ENCODE measurements at regions not wholly inside any gene's neighbourhood (a gene's known extent, or its start where the extent isn't known, plus 50 kb on each side); places are given as distances from the start of the nearest gene placed in this dataset.

DNA sequence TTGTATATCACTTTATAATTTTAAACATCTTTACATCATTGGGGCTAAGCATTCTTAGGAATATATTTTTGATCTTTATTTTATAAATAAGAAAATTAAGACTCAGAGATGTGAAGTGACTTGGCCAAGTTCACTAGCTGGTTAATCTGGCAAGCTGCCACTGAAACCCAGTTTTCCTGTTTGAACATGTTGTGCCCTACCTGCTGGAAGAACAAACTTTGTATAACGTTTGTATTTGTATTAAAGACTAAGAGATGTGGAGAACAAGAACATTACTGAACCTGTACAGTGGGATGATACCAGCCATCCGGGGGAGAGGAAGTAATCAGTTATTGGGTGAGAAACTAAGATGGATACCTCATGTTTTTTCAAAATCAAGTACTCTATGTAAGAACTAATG lies 77.2 kb upstream of the SIPA1L2 start:
- no peak for ATAC-seq
- BruUV-seq (replicated peaks): no TSS peak
- Histone ChIP-seq H3K27me3 (ENCODE audit: control insufficient read depth, insufficient read depth, low read length) (no peaks in the 10 kb centered on the region), H3K4me1 (ENCODE audit: control insufficient read depth, insufficient read depth, low read length) (no peaks in the 10 kb centered on the region), H3K4me3 (ENCODE audit: low read depth in 2 of 2, low read length in 2 of 2) (no peak overlapping the region), H3K27ac (ENCODE audit: low read length) (no peak overlapping the region), H3K36me3 (ENCODE audit: control insufficient read depth, insufficient read depth, low read length) (no peaks in the 10 kb centered on the region), H3K9me3 (ENCODE audit: control insufficient read depth, insufficient read depth, low read depth, low read length) (no peaks in the 10 kb centered on the region)
- intact Hi-C loops (cut with micrococcal nuclease; ENCODE audit: unreplicated experiment): no loop called here
- no peak for DNase-seq (ENCODE audit: low read depth, low spot score)
- ChIA-PET POLR2A (no interaction called here), CTCF (interaction anchor here (0.7 kb wide), 1 partner anchor 292 kb away, joined by 7 read pairs; no protein-coding TSS in a partner anchor)
- in situ Hi-C loops (cut with HindIII; ENCODE audit: low pct_unique_long_range_greater_than_20kb, low sequenced_read_pairs): no loop called here
- TF ChIP-seq POLR2AphosphoS5 (IDR thresholded peaks at IDR 0.05; ENCODE audit: low read depth, low read length) (no peak), CTCF (IDR thresholded peaks at IDR 0.05) (no peak), TCF7L2 (IDR thresholded peaks at IDR 0.05; ENCODE audit: low read depth, low read length) (no peak), SIN3A (IDR thresholded peaks at IDR 0.05; ENCODE audit: borderline replicate concordance, insufficient read depth, low read depth, low read length) (no peak)

- H3K27ac ChIP-seq (ENCODE audit: low read length): no peak overlapping the region
- DNase-seq (ENCODE audit: low read depth, low spot score): no peak
- no peaks in the 10 kb centered on the region for H3K36me3 ChIP-seq (ENCODE audit: control insufficient read depth, insufficient read depth, low read length)
- H3K9me3 ChIP-seq (ENCODE audit: control insufficient read depth, insufficient read depth, low read depth, low read length): no peaks in the 10 kb centered on the region
- BruUV-seq (replicated peaks): no TSS peak
- TF ChIP-seq SIN3A (IDR thresholded peaks at IDR 0.05; ENCODE audit: borderline replicate concordance, insufficient read depth, low read depth, low read length): no peak
- no peak for TF ChIP-seq TCF7L2 (IDR thresholded peaks at IDR 0.05; ENCODE audit: low read depth, low read length)
- no peak for TF ChIP-seq REST (IDR thresholded peaks at IDR 0.05; ENCODE audit: insufficient read depth in 1 of 2, low read depth in 2 of 2, low read length in 1 of 2)
- no peak for TF ChIP-seq POLR2AphosphoS5 (IDR thresholded peaks at IDR 0.05; ENCODE audit: low read depth, low read length)
- no peak overlapping the region for H3K4me3 ChIP-seq (ENCODE audit: low read depth in 2 of 2, low read length in 2 of 2)
- ChIA-PET CTCF (no interaction called here), POLR2A (no interaction called here)
- no peak for ATAC-seq
- H3K4me1 ChIP-seq (ENCODE audit: control insufficient read depth, insufficient read depth, low read length): no peaks in the 10 kb centered on the region
- no peaks in the 10 kb centered on the region for H3K27me3 ChIP-seq (ENCODE audit: control insufficient read depth, insufficient read depth, low read length)
- intact Hi-C loops (cut with micrococcal nuclease; ENCODE audit: unreplicated experiment): no loop called here
- in situ Hi-C loops (cut with HindIII; ENCODE audit: low pct_unique_long_range_greater_than_20kb, low sequenced_read_pairs): no loop called here
Observed at GRCh38 chr1:232709386-232709785, 79.5 kb upstream of the SIPA1L2 start.

GRCh38 chr1:232711996-232712395 lies 82.1 kb upstream of the SIPA1L2 start:
- no peak overlapping the region for H3K27ac ChIP-seq (ENCODE audit: low read length)
- DNase-seq (ENCODE audit: low read depth, low spot score) (no peak), ATAC-seq (no peak)
- H3K36me3 ChIP-seq (ENCODE audit: control insufficient read depth, insufficient read depth, low read length): no peaks in the 10 kb centered on the region
- intact Hi-C loops (cut with micrococcal nuclease; ENCODE audit: unreplicated experiment): no loop called here
- H3K4me3 ChIP-seq (ENCODE audit: low read depth in 2 of 2, low read length in 2 of 2): no peak overlapping the region
- TF ChIP-seq TCF7L2 (IDR thresholded peaks at IDR 0.05; ENCODE audit: low read depth, low read length) (no peak), POLR2AphosphoS5 (IDR thresholded peaks at IDR 0.05; ENCODE audit: low read depth, low read length) (no peak), SIN3A (IDR thresholded peaks at IDR 0.05; ENCODE audit: borderline replicate concordance, insufficient read depth, low read depth, low read length) (no peak), REST (IDR thresholded peaks at IDR 0.05; ENCODE audit: insufficient read depth in 1 of 2, low read depth in 2 of 2, low read length in 1 of 2) (no peak), CTCF (IDR thresholded peaks at IDR 0.05) (no peak)
- BruUV-seq (replicated peaks): no TSS peak
- ChIA-PET POLR2A (no interaction called here), CTCF (interaction anchor here (0.6 kb wide), 1 partner anchor 167 kb away, joined by 3 read pairs; no protein-coding TSS in a partner anchor)
- in situ Hi-C loops (cut with HindIII; ENCODE audit: low pct_unique_long_range_greater_than_20kb, low sequenced_read_pairs): no loop called here
- H3K4me1 ChIP-seq (ENCODE audit: control insufficient read depth, insufficient read depth, low read length): no peaks in the 10 kb centered on the region
- no peaks in the 10 kb centered on the region for H3K27me3 ChIP-seq (ENCODE audit: control insufficient read depth, insufficient read depth, low read length)
- no peaks in the 10 kb centered on the region for H3K9me3 ChIP-seq (ENCODE audit: control insufficient read depth, insufficient read depth, low read depth, low read length)

Data from Panc1 (cell line).